ENCODE measurements at regions not wholly inside any gene's neighbourhood (a gene's known extent, or its start where the extent isn't known, plus 50 kb on each side); places are given as distances from the start of the nearest gene placed in this dataset.

GRCh38 chr11:27926981-27927481 is 180.9 kb downstream of the KIF18A start:
- no peak for TF ChIP-seq NFRKB (IDR thresholded peaks at IDR 0.05)
- no peak for TF ChIP-seq BHLHE40 (IDR thresholded peaks at IDR 0.05; ENCODE audit: borderline replicate concordance)
